ENCODE measurements at regions not wholly inside any gene's neighbourhood (a gene's known extent, or its start where the extent isn't known, plus 50 kb on each side); places are given as distances from the start of the nearest gene placed in this dataset.

- no TSS peak for BruUV-seq (replicated peaks)
- Histone ChIP-seq H3K4me3 (replicated peaks in 1 of 3; ENCODE audit: insufficient read depth in 1 of 3, low read depth in 2 of 3, low read length in 3 of 3) (no peak overlapping the region), H3K79me2 (ENCODE audit: insufficient read depth, low read length) (no peaks in the 10 kb centered on the region), H3K27ac (ENCODE audit: extremely low read length, insufficient read depth, low read length) (no peak overlapping the region), H3K36me3 (replicated peaks in 1 of 2; ENCODE audit: control insufficient read depth in 1 of 2, insufficient read depth in 2 of 2, low read length in 2 of 2) (no peaks in the 10 kb centered on the region), H3K4me2 (ENCODE audit: low read depth, low read length) (no peak overlapping the region), H3K9ac (ENCODE audit: insufficient read depth, low read depth, low read length) (no peak overlapping the region), H2AFZ (ENCODE audit: low read length) (no peak overlapping the region), H3K27me3 (ENCODE audit: control insufficient read depth in 1 of 2, insufficient read depth in 2 of 2, low read length in 2 of 2) (no peaks in the 10 kb centered on the region), H3K9me3 (ENCODE audit: low read length) (no peaks in the 10 kb centered on the region), H3K4me1 (ENCODE audit: insufficient read depth, low read length) (no peaks in the 10 kb centered on the region), H4K20me1 (ENCODE audit: insufficient read depth, low read length) (no peaks in the 10 kb centered on the region)
- in situ Hi-C loops (cut with HindIII; ENCODE audit: extremely low pct_ligation_motif_present, low pct_unique_long_range_greater_than_20kb): no loop called here
- no peak for FAIRE-seq
- ChIA-PET CTCF (ENCODE audit: low intra/inter-chr PET ratio, low total read pairs) (no interaction called here), POLR2A (no interaction called here)
- DNase-seq (ENCODE audit: low spot score): no peak
- TF ChIP-seq FOXA1 (IDR thresholded peaks at IDR 0.05): no peak
- no peak for TF ChIP-seq FOXA1 (CRISPR knock-in tag; IDR thresholded peaks at IDR 0.05)
- no peak for TF ChIP-seq ZUFSP (CRISPR knock-in tag; IDR thresholded peaks at IDR 0.05; ENCODE audit: borderline replicate concordance)
- TF ChIP-seq FOXO4 (CRISPR knock-in tag; conservative IDR thresholded peaks at IDR 0.05): no peak
- no peak for TF ChIP-seq FOXM1 (CRISPR knock-in tag; IDR thresholded peaks at IDR 0.05)
- TF ChIP-seq MLX (CRISPR knock-in tag; IDR thresholded peaks at IDR 0.05): no peak
- TF ChIP-seq MEIS1 (CRISPR knock-in tag; IDR thresholded peaks at IDR 0.05; ENCODE audit: borderline replicate concordance): no peak
- no peak for TF ChIP-seq GMEB2 (CRISPR knock-in tag; IDR thresholded peaks at IDR 0.05; ENCODE audit: low read depth)
- no peak for TF ChIP-seq PHB2 (IDR thresholded peaks at IDR 0.05; ENCODE audit: partially characterized antibody)
- no peak for TF ChIP-seq ZNF563 (CRISPR knock-in tag; IDR thresholded peaks at IDR 0.05)
- TF ChIP-seq ARID5B (CRISPR knock-in tag; IDR thresholded peaks at IDR 0.05): no peak
- no peak for TF ChIP-seq SMYD3 (CRISPR knock-in tag; IDR thresholded peaks at IDR 0.05)
- TF ChIP-seq ZNF572 (CRISPR knock-in tag; IDR thresholded peaks at IDR 0.05): no peak
- no peak for TF ChIP-seq ZNF564 (CRISPR knock-in tag; IDR thresholded peaks at IDR 0.05)
- TF ChIP-seq SETDB1 (CRISPR knock-in tag; IDR thresholded peaks at IDR 0.05; ENCODE audit: borderline replicate concordance): no peak
- TF ChIP-seq IRF1 (CRISPR knock-in tag; IDR thresholded peaks at IDR 0.05; ENCODE audit: low read depth): no peak
- TF ChIP-seq MAF1 (CRISPR knock-in tag; IDR thresholded peaks at IDR 0.05; ENCODE audit: borderline replicate concordance): no peak
- ATAC-seq: no peak
- intact Hi-C loops (cut with micrococcal nuclease; ENCODE audit: unreplicated experiment): no loop called here
Measured at GRCh38 chr6:74284284-74284683, 588.3 kb downstream of the CD109 start.

Measured in HepG2 (cell line).